ENCODE measurements at regions not wholly inside any gene's neighbourhood (a gene's known extent, or its start where the extent isn't known, plus 50 kb on each side); places are given as distances from the start of the nearest gene placed in this dataset.
A peak's percentile ranks its signal among the peaks of the same experiment; 100 is the strongest.

DNA sequence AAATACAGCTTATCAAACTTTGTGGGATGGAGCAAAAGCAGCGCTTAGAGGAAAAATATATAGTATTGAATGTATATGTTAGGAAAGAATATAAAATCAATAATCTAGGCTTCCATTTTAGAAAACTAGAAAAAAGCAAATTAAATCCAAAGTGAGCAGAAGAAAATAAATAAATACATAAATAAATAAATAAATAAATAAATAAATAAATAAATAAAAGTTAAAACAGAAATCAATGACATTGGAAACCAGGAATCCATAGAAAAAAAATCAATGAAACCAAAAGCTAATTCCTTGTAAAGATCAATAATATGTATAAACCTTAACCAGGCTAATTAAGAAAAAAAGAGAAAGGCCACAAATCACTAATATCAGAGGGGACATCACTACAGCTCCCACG, 141.8 kb upstream of the C1QTNF7 start:
- DNase-seq (ENCODE audit: low spot score), result no peak

- DNase-seq (ENCODE audit: low spot score), result no peak
Measured at GRCh38 chr4:15291122-15291521, 136.7 kb upstream of the C1QTNF7 start.

GRCh38 chr4:15293711-15294110, 134.1 kb upstream of the C1QTNF7 start:
- no peak for DNase-seq (ENCODE audit: low spot score)

DNA sequence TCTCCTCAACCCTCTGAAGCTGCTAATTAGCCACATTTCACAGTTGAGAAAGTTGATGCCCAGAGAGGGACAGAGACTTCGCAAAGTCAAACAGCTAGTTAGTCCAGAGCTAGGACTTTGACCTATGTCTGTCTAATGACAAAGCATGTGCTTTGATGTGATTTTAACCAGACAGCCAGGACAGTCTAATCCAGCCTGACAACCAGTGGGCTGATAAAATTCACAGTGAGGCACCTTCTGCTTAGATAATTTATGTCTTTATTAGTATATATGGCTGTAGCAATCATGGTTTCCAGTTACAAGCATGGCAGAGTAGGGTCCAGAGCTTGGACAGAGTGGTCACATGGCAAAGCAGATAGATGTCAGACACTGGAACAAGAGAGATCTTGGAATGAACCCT, 133.6 kb upstream of the C1QTNF7 start:
- no peak for DNase-seq (ENCODE audit: low spot score)

- DNase-seq (ENCODE audit: low spot score), result no peak
Measured at GRCh38 chr4:15294832-15295231, 133.0 kb upstream of the C1QTNF7 start.

GRCh38 chr4:15295421-15296162, 132.2 kb upstream of the C1QTNF7 start:
- no peak for DNase-seq (ENCODE audit: low spot score)

DNA sequence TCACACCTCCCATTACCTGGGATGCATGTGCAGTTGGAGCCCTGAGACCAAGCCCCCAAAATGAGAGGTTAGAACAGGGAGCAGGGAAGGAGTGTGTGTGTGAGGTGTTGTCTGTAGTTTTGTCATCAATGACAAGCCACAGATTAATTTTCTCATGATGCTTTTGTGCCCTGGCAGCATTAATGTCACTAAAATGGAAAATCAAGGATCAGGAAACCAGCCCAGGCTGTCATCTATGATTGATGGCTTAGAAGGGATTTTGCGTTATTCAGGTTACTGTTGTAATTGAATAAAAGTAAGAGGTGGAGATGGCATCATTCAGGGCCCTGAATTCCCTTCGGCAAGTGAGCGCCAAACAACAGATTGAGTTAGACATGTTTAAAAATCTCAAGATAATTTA, 130.5 kb upstream of the C1QTNF7 start:
- DNase-seq (ENCODE audit: low spot score), result no peak

DNA sequence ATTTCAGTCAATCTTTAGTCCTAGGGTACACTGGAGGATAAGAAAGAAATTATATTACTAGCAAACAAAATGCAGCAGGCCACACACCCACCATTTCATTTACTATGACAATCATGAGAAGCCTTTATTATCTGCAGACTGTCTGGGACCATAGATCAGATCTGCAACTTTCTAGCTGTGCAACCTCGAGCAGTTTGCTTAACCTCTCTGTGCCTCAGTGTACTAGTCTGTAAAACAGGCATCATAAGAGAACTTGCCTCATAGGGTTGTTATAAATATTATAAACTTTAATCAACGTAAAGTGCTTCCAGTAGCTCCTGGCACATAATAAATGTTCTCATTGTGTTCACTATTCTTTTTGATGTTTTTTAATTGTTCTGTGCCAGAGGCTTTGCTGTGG, 128.2 kb upstream of the C1QTNF7 start:
- no peak for DNase-seq (ENCODE audit: low spot score)

DNA sequence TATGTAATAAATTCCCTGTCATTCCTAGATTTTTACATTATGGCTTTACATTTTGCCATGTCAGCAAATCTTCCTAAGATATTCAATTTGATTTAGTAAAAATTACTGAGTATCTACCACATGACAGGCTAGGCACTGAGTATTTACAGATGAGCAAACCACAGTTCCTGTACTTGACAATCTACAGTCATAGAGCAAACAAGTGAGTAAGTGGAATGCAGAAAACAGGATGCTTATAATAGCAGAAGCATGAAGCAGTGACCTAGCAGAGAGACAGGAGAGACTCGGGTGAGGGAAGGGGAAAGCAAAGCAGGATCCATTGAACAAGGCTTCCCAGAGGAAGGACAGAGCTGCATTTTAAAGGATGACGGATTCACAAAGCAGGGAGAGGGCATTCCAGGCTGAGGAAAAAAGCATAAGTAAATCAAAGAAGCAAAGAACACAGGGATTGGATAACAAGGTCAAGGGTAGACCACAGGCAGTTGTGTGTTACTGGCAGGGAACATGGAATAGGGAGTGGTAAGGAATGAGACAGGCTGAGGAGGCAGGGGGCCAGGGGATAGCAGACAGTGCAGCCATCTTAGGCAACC, 124.7 kb upstream of the C1QTNF7 start:
- no peak for DNase-seq (ENCODE audit: low spot score)

DNA sequence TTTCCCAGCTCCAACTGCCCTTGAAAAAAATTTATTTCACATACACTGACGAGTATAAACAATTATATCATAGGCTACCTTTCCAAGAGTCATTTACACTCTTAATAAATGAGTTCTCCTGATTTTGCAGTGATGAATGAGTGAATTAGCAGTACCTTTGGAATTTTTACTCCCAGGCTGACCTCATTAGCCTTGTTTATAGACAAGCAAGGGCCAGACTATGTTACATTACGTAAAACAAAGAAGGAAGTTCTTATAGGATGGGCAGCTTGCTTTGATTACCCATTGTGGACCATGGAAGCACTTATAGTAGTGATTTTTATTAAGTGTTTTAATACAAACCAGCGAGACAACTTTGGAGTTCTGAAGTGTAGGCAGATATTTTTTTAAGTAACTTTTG, 112.9 kb upstream of the C1QTNF7 start:
- DNase-seq (ENCODE audit: low spot score), result no peak

GRCh38 chr4:15317246-15317645, 110.6 kb upstream of the C1QTNF7 start:
- no peak for DNase-seq (ENCODE audit: low spot score)

- no peak for DNase-seq (ENCODE audit: low spot score)
Measured at GRCh38 chr4:15318621-15319348, 109.0 kb upstream of the C1QTNF7 start.

- DNase-seq (ENCODE audit: low spot score), result no peak
Measured at GRCh38 chr4:15320121-15320678, 107.6 kb upstream of the C1QTNF7 start.

DNA sequence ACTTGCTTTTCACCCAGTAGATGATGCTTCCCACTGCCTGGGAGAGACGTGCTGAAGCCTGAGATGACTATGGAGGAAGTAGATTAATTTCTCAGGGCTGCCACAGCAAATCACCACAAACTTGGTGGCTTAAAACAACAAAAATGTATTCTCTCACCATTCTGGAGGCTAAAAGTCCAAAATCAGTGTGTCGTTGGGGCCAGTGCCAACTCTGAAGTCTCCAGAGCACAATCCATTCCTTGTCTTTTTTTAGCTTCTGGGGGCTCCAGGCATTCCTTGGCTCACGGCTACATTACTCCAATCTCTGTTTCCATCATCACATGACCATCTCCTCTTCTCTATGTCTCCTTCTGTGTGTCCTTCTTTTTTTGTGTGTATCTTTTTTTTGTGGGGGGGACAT, 105.8 kb upstream of the C1QTNF7 start:
- no peak for DNase-seq (ENCODE audit: low spot score)

DNA sequence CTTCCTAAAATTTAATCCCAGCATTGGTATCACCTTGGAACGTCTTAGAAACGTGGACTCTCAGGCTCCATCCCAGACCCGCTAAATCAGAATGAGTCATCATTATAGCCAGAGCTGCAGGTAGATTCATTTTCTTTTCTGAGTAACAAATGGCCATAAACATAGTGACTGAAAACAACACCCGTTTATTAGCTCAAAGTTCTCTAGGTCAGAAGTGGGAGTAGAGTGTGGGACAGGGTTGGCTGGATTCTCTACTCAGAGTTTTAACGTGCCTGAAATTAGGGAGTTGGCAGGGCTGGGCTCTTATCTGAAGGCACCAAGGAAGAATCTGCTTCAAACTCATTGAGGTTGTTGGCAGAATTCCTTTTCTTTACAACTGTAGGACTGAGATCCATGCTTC, 101.8 kb upstream of the C1QTNF7 start:
- DNase-seq (ENCODE audit: low spot score), result no peak

GRCh38 chr4:15327311-15328298, 100.2 kb upstream of the C1QTNF7 start:
- peak; percentile 70 for DNase-seq (ENCODE audit: low spot score)

- no peak for DNase-seq (ENCODE audit: low spot score)
Measured at GRCh38 chr4:15331930-15332329, 95.9 kb upstream of the C1QTNF7 start.

DNA sequence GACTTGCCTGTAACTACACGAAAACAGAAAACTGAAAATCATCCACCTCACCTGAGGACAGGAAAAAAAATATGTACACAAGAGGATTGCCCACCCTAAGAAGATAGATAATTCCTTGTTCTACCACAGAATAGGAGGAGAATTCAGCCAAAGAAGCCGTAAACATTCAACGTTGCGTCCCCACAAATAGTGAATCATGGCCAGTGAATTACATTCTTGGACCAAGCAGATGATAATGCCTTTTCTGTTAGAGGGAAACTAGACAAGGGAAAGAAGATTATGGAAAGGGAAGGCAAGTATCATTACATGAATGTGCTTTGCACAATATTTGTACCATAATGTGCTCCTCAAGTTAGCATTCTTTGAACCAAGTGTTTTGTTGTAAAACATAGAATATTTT, 95.5 kb upstream of the C1QTNF7 start:
- no peak for DNase-seq (ENCODE audit: low spot score)

DNA sequence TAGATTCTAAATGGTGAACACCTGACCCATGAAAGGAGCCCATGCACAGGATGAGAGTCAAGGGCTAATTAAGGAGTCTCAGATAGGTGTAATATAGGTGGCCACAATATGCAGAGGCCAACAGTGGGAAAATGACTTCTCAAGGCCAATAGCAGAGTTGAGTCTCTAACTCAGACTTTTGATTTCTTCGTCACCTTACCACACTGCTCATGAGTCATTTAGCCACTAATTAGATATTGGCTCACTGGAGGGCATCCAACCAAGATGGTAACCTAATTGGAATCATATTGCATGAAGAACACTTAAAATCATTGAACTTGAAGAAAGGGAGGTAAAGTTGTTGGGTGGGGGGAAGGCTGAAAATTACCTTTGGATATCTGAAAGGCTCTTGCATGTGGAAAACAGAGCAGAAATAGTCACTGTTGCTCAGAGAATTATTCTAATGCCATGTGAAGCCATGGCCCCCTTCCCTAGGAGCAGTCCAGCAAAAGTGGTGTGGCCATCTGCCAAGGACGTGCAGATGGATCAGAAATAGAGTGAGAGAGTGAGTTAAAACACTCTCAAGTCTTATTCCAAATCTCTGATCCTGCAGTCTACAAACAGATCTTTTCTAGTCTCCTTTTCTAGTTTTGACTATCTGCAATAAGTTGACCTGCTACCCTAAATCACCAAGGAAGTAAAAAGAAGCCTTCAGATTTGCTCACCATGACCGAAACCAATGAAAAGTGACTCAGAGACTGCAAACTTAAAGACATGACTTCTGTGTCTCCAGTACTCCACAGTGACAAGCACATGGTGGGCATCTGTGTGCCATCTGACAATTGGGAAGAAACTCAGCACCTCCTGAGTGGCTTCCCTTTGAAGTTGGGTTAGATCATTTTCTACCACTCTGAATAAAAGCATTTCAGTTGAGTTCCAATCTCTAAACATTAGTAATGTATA, 93.9 kb upstream of the C1QTNF7 start:
- peak; percentile 31 for DNase-seq (ENCODE audit: low spot score)

DNA sequence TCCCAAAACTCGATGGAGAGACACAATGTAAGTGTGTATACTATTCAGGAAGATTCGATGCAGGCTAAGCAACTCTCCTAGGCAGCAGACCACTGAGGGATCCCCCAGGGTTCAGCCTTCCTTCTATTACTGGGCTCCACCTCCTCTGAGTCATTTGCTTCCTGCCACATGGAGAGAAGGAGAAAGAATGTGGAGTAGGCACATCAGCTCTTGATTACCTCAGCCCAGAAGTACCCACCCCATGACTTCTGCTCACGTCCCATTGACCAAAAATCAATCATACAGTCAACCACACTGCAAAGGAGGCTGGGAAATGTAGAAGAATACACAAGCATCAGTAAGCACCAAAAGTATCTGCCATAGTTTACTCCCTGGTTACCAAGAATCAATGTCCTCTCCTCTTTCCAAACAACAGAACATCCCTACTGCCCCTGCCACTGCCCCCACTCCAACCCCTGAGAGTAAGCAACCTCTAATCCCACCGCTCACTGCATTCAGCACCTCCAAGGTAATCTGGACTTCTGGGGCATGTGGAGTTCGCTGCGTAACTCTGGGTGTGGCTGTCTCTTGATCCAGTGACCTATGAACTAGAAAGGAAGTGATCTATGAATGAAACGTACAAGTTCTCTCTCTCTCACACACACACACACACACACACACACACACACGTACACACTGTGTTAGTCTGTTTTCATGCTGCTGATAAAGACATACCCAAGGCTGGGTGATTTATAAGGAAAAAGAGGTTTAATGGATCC, 91.2 kb upstream of the C1QTNF7 start:
- peak; percentile 72 for DNase-seq (ENCODE audit: low spot score)
